ENCODE measurements at regions not wholly inside any gene's neighbourhood (a gene's known extent, or its start where the extent isn't known, plus 50 kb on each side); places are given as distances from the start of the nearest gene placed in this dataset.
"Not testable (repeated sequence)": the region's sequence is repeated elsewhere in the genome, so short reads cannot be mapped to it uniquely, and the experiment has no call there.

DNA sequence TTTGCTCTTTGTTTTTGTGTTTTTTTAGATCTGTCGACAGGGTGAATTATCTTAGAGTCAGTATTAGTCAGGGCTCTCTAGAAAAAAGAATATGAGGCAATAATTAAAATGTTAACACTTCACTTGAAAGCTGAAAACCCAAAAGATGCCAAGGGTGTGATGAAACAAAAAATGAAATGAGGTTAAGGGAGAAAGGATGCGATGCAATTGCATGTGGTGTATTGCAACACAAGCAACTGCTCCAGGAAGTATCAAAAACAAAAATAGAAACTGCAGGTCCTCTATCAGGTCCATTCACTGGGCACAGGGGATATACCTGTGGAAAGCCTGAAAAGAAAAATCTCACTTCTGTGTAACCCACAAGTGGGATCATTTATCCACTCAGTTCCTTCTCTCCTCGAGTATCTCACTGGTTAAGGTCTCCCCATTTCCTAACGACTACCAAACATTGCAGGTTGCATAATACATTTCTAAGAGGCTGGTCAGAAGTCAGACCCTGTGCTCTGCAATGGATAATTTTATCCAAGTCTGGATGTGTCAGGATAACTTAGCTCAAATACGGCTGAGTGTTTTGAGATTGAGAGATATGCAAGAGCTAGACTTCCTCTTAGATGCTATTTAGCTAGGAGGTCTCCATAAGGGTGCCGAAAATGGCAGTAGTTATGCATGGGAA lies 257.7 kb upstream of the GJE1 start:
- Mint-ChIP-seq H3K4me3 (no peak overlapping the region), H3K9me3 (peaks cover 6% of the 10 kb centered on the region), H3K27me3 (no peaks in the 10 kb centered on the region), H3K36me3 (no peaks in the 10 kb centered on the region), H3K27ac (no peak overlapping the region), H3K4me1 (peaks cover 2% of the 10 kb centered on the region)
- no peak for DNase-seq

DNA sequence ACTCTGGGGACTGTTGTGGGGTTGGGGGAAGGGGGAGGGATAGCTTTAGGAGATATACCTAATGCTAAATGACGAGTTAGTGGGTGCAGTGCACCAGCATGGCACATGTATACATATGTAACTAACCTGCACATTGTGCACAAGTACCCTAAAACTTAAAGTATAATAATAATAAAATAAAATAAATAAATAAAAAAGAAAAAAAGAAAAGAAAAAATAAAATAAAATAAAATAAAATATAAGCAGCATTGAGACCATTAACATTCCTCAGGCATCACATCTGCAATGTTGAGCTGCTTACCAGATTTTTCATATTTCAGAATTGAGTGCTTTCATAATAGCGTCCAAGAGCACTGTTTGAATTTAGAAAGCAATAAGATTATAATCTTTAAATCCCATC lies 263.2 kb upstream of the GJE1 start:
- H3K9me3 Mint-ChIP-seq, H3K4me3 Mint-ChIP-seq, H3K4me1 Mint-ChIP-seq, H3K36me3 Mint-ChIP-seq, H3K27ac Mint-ChIP-seq, H3K27me3 Mint-ChIP-seq, DNase-seq: not testable (repeated sequence)

DNA sequence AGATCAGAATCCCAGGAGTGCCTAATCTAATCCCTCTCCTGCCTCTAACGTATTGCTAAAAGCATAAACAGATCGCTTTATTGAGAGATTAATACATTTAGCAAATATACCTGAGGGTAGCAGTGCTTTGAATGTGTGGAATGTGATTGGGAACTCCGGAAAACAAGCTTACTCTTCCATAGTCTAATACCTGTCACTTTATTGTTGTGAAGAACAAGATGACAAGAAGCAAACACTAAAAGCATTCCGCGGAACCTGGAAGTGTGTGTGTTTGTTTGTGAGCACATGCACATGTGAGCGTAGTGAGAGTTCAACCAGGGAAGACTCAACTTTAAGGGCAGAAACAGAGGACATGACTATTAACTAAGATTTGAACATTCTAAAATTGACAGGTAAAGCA lies 265.0 kb upstream of the GJE1 start:
- Mint-ChIP-seq H3K9me3 (peaks cover 6% of the 10 kb centered on the region), H3K27me3 (no peaks in the 10 kb centered on the region), H3K4me3 (no peak overlapping the region), H3K27ac (no peak overlapping the region), H3K4me1 (no peaks in the 10 kb centered on the region), H3K36me3 (no peaks in the 10 kb centered on the region)
- DNase-seq, result no peak

GRCh38 chr6:141866731-141867497 lies 265.8 kb upstream of the GJE1 start:
- H3K27me3 Mint-ChIP-seq, result no peaks in the 10 kb centered on the region
- H3K9me3 Mint-ChIP-seq, result peaks cover 2% of the 10 kb centered on the region
- no peak overlapping the region for H3K4me3 Mint-ChIP-seq
- no peak overlapping the region for H3K27ac Mint-ChIP-seq
- no peak for DNase-seq
- H3K4me1 Mint-ChIP-seq, result no peaks in the 10 kb centered on the region
- H3K36me3 Mint-ChIP-seq, result no peaks in the 10 kb centered on the region

DNA sequence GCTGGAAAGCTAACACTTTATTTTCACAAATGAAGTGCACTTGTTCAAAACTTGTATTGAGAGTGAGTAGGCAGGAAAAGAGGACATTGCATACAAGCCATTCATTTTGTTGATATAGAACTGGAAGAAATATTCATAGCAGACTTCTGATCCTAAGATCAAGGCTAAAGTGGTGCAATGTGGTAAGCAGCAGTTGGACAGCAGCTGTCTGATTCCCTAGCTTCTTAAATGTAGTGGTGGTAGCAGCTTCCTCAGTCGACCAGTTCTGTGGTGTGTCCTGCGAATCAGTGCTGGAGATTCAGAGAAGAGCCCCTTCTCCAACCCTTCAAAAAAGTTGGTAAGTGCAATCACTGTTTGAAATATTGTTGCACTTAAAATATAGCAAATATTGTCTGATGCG lies 281.7 kb upstream of the GJE1 start:
- Mint-ChIP-seq H3K36me3 (no peaks in the 10 kb centered on the region), H3K27ac (no peak overlapping the region), H3K4me3 (no peak overlapping the region), H3K9me3 (peaks cover 10% of the 10 kb centered on the region), H3K27me3 (no peaks in the 10 kb centered on the region), H3K4me1 (peaks cover 34% of the 10 kb centered on the region)
- no peak for DNase-seq

DNA sequence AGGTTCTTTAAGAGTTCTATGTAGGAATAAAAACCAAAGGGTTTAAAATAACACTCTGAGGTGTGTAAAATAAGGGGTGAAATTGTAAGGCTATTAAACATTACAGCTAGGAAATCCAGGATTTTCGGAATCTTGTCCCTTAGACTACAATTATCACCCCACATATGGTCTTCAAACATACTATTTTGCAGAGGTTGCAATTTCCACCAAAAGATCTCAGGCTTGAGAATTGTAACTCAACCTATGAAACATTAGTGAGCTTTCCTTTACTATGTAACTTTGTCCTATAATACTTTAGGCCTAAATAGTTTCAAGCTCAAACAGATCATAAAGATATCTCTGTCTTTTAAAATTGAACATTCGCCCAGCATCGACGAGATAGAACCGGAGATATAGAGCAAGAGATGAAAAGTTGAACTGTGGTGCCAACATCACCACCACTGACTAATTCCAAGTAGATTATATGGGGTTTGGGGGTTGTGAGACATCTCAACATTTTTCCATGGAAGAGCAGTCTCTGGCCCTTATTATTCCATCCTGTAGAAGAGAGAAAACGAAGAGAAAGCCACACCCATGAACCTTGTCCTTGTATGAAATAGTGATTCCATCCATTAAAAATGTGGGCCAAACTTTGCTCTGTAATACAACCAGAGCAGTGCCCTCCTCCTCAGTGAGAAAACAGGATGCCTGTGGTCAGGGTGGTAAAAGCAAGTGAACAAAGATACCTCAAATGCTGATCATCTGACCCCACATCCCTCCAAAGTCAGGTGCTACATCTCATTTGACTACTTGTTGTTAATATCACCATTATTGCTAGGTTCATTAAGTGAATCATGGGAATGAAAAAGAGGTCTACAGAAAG lies 284.5 kb upstream of the GJE1 start:
- Mint-ChIP-seq H3K36me3 (no peaks in the 10 kb centered on the region), H3K27me3 (no peaks in the 10 kb centered on the region), H3K9me3 (peaks cover 10% of the 10 kb centered on the region), H3K4me1 (peaks cover 34% of the 10 kb centered on the region), H3K27ac (peak overlapping the region; percentile 85), H3K4me3 (no peak overlapping the region)
- peak; percentile 6 for DNase-seq

DNA sequence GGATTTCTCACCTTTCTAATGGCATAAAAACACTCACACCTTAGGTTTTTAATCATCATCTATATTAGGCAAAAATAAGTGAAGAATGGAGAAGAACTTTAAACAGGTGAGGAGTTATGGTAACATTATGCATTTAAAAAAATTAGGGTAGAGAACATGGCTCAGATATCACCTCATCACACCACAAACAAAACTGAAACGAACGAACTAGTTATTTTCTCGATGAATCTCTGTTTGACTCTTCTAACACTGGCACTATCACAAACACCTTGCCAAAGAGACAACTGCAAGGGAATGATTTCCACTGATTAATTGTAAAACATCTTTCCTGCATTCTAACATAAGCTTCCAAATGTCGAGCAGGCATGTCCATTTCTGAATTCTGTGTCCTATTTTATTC lies 286.1 kb upstream of the GJE1 start:
- no peak overlapping the region for H3K27ac Mint-ChIP-seq
- no peak for DNase-seq
- H3K27me3 Mint-ChIP-seq, result no peaks in the 10 kb centered on the region
- no peak overlapping the region for H3K4me3 Mint-ChIP-seq
- peaks cover 34% of the 10 kb centered on the region for H3K4me1 Mint-ChIP-seq
- H3K36me3 Mint-ChIP-seq, result no peaks in the 10 kb centered on the region
- peaks cover 7% of the 10 kb centered on the region for H3K9me3 Mint-ChIP-seq

- peaks cover 20% of the 10 kb centered on the region for H3K4me1 Mint-ChIP-seq
- H3K36me3 Mint-ChIP-seq, result no peaks in the 10 kb centered on the region
- H3K27me3 Mint-ChIP-seq, result no peaks in the 10 kb centered on the region
- H3K27ac Mint-ChIP-seq, result no peak overlapping the region
- peaks cover 5% of the 10 kb centered on the region for H3K9me3 Mint-ChIP-seq
- DNase-seq, result no peak
- no peak overlapping the region for H3K4me3 Mint-ChIP-seq
These were observed 289.4 kb upstream of the GJE1 start for GRCh38 chr6:141843178-141843834.

DNA sequence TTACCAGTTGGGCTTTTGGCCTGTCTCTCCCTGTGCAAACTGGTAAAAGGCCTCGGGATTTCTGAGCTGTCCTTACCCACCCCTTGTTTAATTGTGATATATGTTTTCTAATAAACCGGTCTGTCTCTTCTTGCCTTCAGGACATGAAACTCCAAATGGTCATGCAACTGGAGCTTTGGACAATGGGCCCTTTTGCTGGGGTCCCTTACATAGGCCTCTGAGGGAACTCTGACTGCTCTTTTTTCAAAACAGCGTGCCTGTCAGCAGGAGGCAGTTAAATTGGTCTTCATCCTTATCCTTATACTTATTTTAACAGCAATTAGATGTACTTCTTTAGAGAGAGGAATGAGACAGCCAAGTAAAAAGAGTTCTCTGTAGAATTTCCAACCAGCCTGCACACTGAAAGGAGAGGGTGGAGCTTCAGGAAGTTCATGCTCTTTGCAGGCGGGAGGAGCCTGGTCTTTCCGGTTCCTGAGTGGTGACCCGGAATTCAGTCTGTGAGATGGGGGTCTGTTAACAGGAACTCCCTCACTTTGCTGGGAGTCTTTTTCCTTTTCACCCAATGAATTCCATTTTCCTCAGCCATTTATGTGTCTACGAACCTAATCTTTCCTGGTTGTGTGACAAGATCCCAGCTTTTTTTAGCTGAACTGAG lies 299.6 kb upstream of the GJE1 start:
- Mint-ChIP-seq H3K9me3 (peaks cover 1% of the 10 kb centered on the region), H3K27me3 (no peaks in the 10 kb centered on the region), H3K4me3 (no peak overlapping the region), H3K36me3 (no peaks in the 10 kb centered on the region), H3K27ac (no peak overlapping the region), H3K4me1 (no peaks in the 10 kb centered on the region)
- no peak for DNase-seq

GRCh38 chr6:141830530-141830929 lies 302.2 kb upstream of the GJE1 start:
- Mint-ChIP-seq H3K27ac (no peak overlapping the region), H3K9me3 (no peaks in the 10 kb centered on the region), H3K36me3 (no peaks in the 10 kb centered on the region), H3K4me1 (no peaks in the 10 kb centered on the region), H3K27me3 (no peaks in the 10 kb centered on the region), H3K4me3 (no peak overlapping the region)
- DNase-seq, result no peak

DNA sequence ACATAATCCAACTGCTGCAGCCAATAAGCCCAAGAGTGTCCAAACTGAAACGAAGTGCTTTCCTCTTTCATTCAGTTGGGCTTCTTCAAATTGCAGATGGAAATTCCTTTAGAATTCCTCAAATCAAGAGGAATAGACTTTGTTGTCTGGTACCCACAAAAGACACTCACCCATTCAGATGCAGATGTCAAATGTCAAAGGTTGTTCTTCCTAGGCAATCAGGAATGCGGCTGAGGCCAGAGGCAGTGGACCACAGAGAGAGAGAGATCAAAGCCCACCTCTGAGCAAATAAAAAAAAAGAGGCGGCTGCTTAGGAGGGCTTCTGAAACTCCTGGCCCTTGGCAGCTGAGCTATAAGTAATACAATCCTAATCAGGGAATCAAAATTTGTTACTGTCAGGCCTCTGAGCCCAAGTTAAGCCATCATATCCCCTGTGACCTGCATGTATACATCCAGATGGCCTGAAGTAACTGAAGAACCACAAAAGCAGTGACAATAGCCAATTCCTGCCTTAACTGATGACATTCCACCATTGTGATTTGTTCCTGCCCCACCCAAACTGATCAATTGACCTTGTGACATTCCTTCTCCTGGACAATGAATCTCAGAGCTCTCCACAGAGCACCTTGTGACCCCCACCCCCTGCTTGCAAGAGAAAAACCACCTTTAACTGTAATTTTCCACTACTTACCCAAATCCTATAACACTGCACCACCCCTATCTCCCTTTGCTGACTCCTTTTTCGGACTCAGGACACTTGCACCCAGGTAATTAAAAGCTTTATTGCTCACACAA lies 303.0 kb upstream of the GJE1 start:
- no peak overlapping the region for H3K27ac Mint-ChIP-seq
- no peak overlapping the region for H3K4me3 Mint-ChIP-seq
- H3K27me3 Mint-ChIP-seq, result no peaks in the 10 kb centered on the region
- no peaks in the 10 kb centered on the region for H3K9me3 Mint-ChIP-seq
- no peaks in the 10 kb centered on the region for H3K36me3 Mint-ChIP-seq
- no peak for DNase-seq
- H3K4me1 Mint-ChIP-seq, result no peaks in the 10 kb centered on the region

- H3K27me3 Mint-ChIP-seq, result no peaks in the 10 kb centered on the region
- DNase-seq, result no peak
- no peaks in the 10 kb centered on the region for H3K4me1 Mint-ChIP-seq
- no peak overlapping the region for H3K4me3 Mint-ChIP-seq
- H3K9me3 Mint-ChIP-seq, result peaks cover 9% of the 10 kb centered on the region
- peaks cover 4% of the 10 kb centered on the region for H3K36me3 Mint-ChIP-seq
- H3K27ac Mint-ChIP-seq, result no peak overlapping the region
These were observed 308.4 kb upstream of the GJE1 start for GRCh38 chr6:141824350-141824749.

GRCh38 chr6:141815039-141815438 lies 317.7 kb upstream of the GJE1 start:
- H3K4me3 Mint-ChIP-seq, H3K27ac Mint-ChIP-seq, H3K9me3 Mint-ChIP-seq, DNase-seq, H3K27me3 Mint-ChIP-seq, H3K36me3 Mint-ChIP-seq, H3K4me1 Mint-ChIP-seq: not testable (repeated sequence)

DNA sequence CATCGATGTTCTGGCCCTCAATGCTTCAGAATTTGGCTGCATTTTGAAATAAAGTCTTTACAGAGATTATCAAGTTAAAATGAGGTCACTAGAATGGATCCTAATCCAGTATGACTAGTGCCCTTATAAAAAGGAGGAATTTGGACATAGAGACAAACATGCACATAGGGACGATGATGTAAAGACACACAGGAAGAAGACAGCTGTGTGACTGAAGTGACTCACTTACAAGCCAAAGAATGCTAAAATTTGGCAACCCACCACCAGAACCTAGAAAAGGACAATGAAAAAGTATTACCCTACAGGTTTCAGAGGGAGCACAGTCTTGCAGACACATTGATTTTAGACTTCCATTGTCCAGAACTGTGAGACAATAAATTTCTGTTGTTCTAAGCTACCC lies 322.8 kb upstream of the GJE1 start:
- no peaks in the 10 kb centered on the region for H3K36me3 Mint-ChIP-seq
- H3K27me3 Mint-ChIP-seq, result no peaks in the 10 kb centered on the region
- no peak overlapping the region for H3K4me3 Mint-ChIP-seq
- DNase-seq, result no peak
- H3K9me3 Mint-ChIP-seq, result no peaks in the 10 kb centered on the region
- H3K4me1 Mint-ChIP-seq, result no peaks in the 10 kb centered on the region
- no peak overlapping the region for H3K27ac Mint-ChIP-seq
